GM18520 (cell line): ENCODE measurements at regions not wholly inside any gene's neighbourhood (a gene's known extent, or its start where the extent isn't known, plus 50 kb on each side); places are given as distances from the start of the nearest gene placed in this dataset.

Experiments used
- ATAC-seq: cut with Tn5 transposase; IDR thresholded peaks from one replicate; pipeline ENCODE4 v1.9.1; 2021; ENCODE audit not compliant: unreplicated experiment

- ATAC-seq = no peak
These were observed 308.3 kb upstream of the USP25 start for GRCh38 chr21:15421441-15421881.

GRCh38 chr21:15421947-15422346 lies 307.8 kb upstream of the USP25 start:
- no peak for ATAC-seq

GRCh38 chr21:15422783-15423182 lies 307.0 kb upstream of the USP25 start:
- ATAC-seq = no peak

- no peak for ATAC-seq
These were observed 305.9 kb upstream of the USP25 start for GRCh38 chr21:15423676-15424445.

GRCh38 chr21:15425049-15425448 lies 304.7 kb upstream of the USP25 start:
- ATAC-seq = no peak

GRCh38 chr21:15430023-15430422 lies 299.8 kb upstream of the USP25 start:
- ATAC-seq = no peak

- ATAC-seq = no peak
These were observed 299.2 kb upstream of the USP25 start for GRCh38 chr21:15430577-15430976.

GRCh38 chr21:15431053-15431452 lies 298.7 kb upstream of the USP25 start:
- no peak for ATAC-seq

- ATAC-seq = no peak
These were observed 296.7 kb upstream of the USP25 start for GRCh38 chr21:15433091-15433490.

- ATAC-seq = no peak
These were observed 295.4 kb upstream of the USP25 start for GRCh38 chr21:15434163-15434905.

GRCh38 chr21:15436031-15436430 lies 293.8 kb upstream of the USP25 start:
- ATAC-seq = no peak

- ATAC-seq = peak; percentile 86
These were observed 291.9 kb upstream of the USP25 start for GRCh38 chr21:15437883-15438282.

GRCh38 chr21:15439726-15440125 lies 290.1 kb upstream of the USP25 start:
- no peak for ATAC-seq

GRCh38 chr21:15441060-15441493 lies 288.7 kb upstream of the USP25 start:
- ATAC-seq = no peak

GRCh38 chr21:15441992-15442391 lies 287.8 kb upstream of the USP25 start:
- ATAC-seq = no peak

- ATAC-seq = no peak
These were observed 286.9 kb upstream of the USP25 start for GRCh38 chr21:15442743-15443469.

- ATAC-seq = no peak
These were observed 286.1 kb upstream of the USP25 start for GRCh38 chr21:15443740-15444117.

GRCh38 chr21:15444118-15444960 lies 285.4 kb upstream of the USP25 start:
- no peak for ATAC-seq

- peak; percentile 54 for ATAC-seq
These were observed 284.5 kb upstream of the USP25 start for GRCh38 chr21:15445327-15445726.

- no peak for ATAC-seq
These were observed 283.6 kb upstream of the USP25 start for GRCh38 chr21:15446223-15446622.

GRCh38 chr21:15449556-15449955 lies 280.2 kb upstream of the USP25 start:
- ATAC-seq = no peak
